CD4-positive, alpha-beta T cell treated with Interleukin-6 at 100 ng/mL for 8 hours (primary cell): ENCODE measurements at regions not wholly inside any gene's neighbourhood (a gene's known extent, or its start where the extent isn't known, plus 50 kb on each side); places are given as distances from the start of the nearest gene placed in this dataset.
"Not testable (repeated sequence)": the region's sequence is repeated elsewhere in the genome, so short reads cannot be mapped to it uniquely, and the experiment has no call there.

Experiments used
- DNase-seq: peaks from one replicate; pipeline ENCODE4 v3.0.0-alpha.2; 2020; ENCODE audit warnings: mixed read lengths, low spot score

- DNase-seq = no peak
These were observed 148.7 kb downstream of the PRL start for GRCh38 chr6:22147921-22148776.

- no peak for DNase-seq
These were observed 147.7 kb downstream of the PRL start for GRCh38 chr6:22149096-22149495.

GRCh38 chr6:22149501-22150367 lies 147.1 kb downstream of the PRL start:
- DNase-seq = no peak

- DNase-seq = no peak
These were observed 146.3 kb downstream of the PRL start for GRCh38 chr6:22150368-22151035.

- no peak for DNase-seq
These were observed 144.9 kb downstream of the PRL start for GRCh38 chr6:22151892-22152291.

GRCh38 chr6:22152841-22153240 lies 144.0 kb downstream of the PRL start:
- DNase-seq = no peak

- no peak for DNase-seq
These were observed 143.3 kb downstream of the PRL start for GRCh38 chr6:22153384-22154158.

GRCh38 chr6:22155551-22155950 lies 141.3 kb downstream of the PRL start:
- DNase-seq = no peak

- no peak for DNase-seq
These were observed 139.6 kb downstream of the PRL start for GRCh38 chr6:22157233-22157632.

- no peak for DNase-seq
These were observed 132.6 kb downstream of the PRL start for GRCh38 chr6:22164236-22164635.

GRCh38 chr6:22171006-22171405 lies 125.8 kb downstream of the PRL start:
- DNase-seq = not testable (repeated sequence)

GRCh38 chr6:22171885-22172284 lies 125.0 kb downstream of the PRL start:
- not testable (repeated sequence) for DNase-seq

GRCh38 chr6:22173311-22173710 lies 123.5 kb downstream of the PRL start:
- no peak for DNase-seq

GRCh38 chr6:22180250-22180649 lies 116.6 kb downstream of the PRL start:
- DNase-seq = not testable (repeated sequence)

- no peak for DNase-seq
These were observed 112.5 kb downstream of the PRL start for GRCh38 chr6:22184371-22184770.

- no peak for DNase-seq
These were observed 106.9 kb downstream of the PRL start for GRCh38 chr6:22189946-22190345.

GRCh38 chr6:22194188-22194921 lies 102.5 kb downstream of the PRL start:
- no peak for DNase-seq

GRCh38 chr6:22199771-22200170 lies 97.1 kb downstream of the PRL start:
- no peak for DNase-seq

- DNase-seq = no peak
These were observed 92.7 kb downstream of the PRL start for GRCh38 chr6:22204153-22204552.

GRCh38 chr6:22205266-22205665 lies 91.6 kb downstream of the PRL start:
- DNase-seq = no peak

GRCh38 chr6:22206106-22206505 lies 90.7 kb downstream of the PRL start:
- DNase-seq = no peak
